HG02763 (cell line): ENCODE measurements at regions not wholly inside any gene's neighbourhood (a gene's known extent, or its start where the extent isn't known, plus 50 kb on each side); places are given as distances from the start of the nearest gene placed in this dataset.

Experiments used
- ATAC-seq: cut with Tn5 transposase; IDR thresholded peaks from one replicate; pipeline ENCODE4 v1.9.1; 2021; ENCODE audit warnings: mild to moderate bottlenecking, moderate library complexity; ENCODE audit not compliant: unreplicated experiment

GRCh38 chr6:167672738-167673137 lies 154.0 kb upstream of the AFDN start:
- no peak for ATAC-seq

DNA sequence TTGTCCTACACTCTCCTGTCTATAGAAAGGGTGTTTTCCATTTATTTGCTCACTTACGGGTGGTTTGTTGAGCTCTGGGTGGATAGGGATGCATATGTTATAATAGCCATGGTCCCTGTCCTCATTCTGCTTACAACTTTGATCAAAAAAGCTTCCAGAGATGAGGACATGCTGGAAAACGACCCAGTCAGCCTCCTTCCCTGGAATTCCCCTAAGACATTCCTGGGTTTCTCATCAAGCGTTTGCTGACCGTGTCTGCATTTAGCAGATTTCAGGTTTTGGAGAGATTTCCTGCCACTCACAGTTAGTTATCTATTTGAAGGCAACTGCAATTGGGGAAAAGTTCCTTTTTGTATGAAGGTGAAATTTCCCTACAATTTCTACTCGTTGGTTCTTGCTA lies 152.8 kb upstream of the AFDN start:
- no peak for ATAC-seq

DNA sequence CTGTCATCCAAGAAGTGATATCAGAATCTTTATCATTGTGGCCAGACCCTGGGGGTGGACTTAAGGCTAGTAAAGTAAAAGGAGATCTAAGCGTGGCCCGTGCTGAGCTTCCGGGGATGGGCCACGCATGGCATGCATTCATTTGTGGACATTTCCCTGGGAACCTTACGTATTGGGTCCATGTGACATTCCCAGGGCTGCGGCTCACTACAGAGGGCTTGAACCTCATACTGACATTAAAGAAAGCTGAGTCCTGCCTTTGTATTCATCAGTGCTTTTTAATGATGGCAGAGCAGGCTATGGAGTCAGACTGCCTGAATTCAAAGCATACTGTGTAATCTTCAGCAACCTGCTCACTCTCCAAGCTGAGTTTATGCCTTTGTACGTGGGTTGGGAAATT lies 152.2 kb upstream of the AFDN start:
- ATAC-seq: no peak

DNA sequence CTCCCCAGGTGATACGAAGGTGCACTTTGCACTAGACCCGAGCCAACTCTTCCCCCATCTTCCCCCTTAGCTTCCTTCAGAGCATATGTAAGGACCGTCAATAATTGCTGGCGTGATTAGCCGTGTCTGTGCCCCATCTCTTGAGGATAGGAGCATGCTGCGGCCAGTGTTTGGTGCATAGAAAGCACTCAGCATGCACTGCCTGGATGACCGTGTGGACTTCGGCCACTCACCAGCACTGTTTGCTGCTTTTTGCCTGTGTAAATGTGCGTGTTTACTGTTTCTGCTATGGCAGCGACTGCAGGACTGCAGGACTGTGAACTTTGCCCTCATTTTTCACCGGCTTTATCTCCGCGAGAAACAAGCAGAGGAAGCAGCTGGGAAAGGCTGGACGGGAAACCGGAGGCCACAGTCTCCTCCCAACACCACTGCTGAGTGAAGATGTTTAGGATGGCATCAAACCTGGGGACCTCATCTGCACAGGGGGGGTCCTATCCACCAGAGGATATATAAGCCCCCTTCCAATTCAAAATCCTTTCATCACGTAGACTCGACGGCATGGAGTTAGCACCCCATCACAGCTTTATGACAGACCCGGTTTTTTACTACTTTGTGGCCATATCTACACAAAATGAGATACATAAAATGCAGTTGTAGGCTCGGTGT lies 150.6 kb upstream of the AFDN start:
- ATAC-seq: no peak

DNA sequence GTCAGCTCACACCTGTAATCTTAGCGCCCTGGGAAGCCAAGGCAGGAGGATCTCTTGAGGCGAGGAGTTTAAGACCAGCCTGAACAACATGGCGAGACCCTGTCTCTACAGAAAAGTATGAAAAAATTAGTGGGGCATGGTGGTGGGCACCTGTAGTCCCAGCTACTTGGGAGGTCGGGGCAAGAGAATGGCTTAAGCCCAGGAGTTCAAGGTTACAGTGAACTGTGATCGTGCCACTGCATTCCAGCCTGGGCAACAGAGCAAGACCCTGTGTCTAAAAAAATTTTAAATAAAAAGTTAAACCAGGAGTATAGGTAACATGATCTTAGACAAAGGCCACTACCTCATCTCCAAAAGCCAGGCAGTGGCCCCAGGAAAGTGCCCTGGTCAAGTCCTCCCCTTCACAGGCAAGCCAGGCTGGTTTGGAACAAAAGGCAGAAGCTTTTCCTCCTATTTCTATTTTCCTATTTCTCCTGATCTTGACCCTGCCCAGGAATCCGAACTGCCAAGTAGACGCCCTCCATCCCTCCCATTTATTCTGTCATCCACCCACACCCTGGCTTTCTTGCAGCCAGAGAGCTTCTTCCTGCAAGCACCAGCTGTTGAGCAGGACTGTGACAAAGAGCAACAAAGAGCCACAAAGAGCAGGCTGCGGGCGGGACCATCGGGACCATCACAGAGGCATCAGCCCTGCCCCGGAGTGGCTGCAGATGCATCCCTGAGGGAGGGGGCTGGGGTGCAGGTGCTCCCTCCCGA lies 149.9 kb upstream of the AFDN start:
- no peak for ATAC-seq

DNA sequence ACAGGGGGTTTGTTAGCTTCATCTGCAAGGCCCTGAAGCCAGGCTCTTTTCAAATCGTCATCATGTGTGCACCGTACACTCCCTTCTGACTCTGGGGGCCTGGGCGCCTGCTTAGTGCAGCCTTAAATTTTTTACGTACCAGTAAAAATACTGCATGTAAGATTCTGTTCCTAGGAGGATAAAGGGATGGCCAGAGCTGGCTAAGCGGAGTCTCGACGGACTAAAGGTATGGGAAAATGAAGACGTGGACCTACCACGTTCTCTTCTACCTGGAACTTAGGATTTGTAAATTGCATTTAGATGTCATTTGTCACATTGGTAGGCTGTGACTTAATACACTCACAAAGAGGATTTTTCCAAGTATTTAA lies 149.3 kb upstream of the AFDN start:
- no peak for ATAC-seq

DNA sequence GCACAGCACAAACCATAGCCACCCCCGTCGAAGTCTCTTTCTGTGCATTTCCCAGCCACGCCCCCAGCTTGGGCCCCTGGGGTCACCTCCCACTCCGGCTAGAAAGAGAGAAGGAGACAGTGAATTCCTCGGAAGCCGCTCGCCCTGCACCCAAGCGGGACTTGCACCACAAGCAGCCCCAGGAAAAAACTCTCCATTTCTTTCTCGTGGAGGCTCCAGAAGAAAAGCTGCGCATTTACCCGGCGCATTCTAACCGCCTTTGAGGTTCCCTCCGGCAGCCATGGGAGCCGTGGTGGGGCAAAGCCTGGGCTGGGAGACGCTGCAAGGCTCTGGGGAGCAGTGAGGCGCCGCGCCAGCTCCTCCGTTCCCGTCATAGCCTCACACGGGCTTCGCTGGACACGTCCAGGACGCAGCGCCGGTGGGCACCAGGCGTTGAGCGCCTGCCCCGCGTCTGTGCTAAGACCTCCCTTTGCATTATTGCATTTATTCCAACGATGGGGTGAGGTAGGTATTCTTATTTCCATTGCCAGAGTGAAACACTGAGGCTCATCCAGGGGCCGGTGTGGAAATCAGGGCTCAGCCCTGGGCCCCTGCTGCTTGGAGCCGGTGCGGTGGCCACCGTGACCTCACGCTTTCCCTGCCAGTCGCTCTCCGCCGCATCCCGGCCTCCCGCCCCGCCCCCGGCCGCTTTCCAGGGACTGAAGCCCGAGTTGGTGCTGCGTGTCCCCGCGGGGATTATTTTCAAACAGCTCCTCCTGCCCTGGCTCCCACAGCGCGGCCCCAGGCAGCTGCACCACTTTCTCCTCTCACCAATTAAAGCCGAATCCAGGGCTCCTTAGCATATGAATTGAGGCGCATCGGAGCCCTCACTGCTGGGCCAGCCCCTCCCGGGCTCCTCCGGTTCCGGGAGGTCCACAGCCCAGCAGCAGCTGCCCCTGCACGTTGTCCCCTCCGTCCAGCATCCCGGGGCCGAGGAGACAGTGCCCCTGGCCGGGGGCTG lies 148.3 kb upstream of the AFDN start:
- no peak for ATAC-seq

GRCh38 chr6:167679122-167679736 lies 147.5 kb upstream of the AFDN start:
- no peak for ATAC-seq

- ATAC-seq: no peak
Measured at GRCh38 chr6:167679790-167680604, 146.7 kb upstream of the AFDN start.

DNA sequence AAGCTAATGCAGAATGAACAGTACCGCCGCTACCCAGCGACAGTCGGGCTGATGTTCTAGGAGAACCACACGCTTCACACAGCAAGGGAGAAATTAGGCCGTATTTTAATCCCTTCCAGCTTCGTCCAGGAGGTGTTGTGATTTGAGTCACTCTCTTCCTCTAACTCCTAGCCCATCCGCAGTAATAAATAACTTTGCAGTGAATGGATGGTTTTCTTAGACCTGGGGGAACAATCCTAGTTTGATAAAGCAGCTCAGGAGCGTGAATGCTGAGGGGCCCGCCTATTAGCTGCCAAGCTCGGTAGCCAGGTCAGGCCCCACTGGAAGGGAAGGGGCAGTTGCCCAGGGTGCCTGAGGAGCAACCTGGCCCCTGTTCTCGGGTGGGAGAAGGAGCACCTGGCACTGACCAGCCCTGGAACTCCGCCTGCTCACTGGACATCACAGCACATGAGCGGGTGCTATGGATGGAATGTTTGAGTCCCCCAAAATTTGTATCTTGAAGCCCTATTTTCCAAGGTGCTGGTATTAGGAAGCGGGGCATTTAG lies 146.0 kb upstream of the AFDN start:
- ATAC-seq: no peak

- ATAC-seq: no peak
Measured at GRCh38 chr6:167682125-167682524, 144.6 kb upstream of the AFDN start.

GRCh38 chr6:167682546-167683027 lies 144.1 kb upstream of the AFDN start:
- no peak for ATAC-seq

- ATAC-seq: no peak
Measured at GRCh38 chr6:167683028-167683862, 143.5 kb upstream of the AFDN start.

GRCh38 chr6:167684276-167685104 lies 142.2 kb upstream of the AFDN start:
- no peak for ATAC-seq

DNA sequence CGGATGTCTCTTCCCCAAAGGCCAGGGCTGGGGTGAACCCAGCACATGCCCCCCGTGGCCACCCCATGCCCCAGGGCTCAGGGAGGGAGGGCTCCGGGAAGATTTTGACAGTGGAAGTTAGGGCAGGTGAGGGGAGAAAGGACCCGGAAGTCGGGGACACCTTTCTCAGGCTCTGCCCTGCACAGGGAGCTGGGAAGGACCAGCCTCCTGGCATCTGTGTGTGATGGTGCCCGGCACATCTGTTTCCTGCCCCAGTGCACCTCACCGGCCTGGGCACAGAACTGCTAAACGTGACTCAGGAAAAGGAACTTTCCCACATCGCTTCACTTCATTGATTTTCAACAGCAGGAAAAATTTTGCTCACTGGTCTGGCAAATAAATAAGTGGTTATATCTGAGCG lies 141.1 kb upstream of the AFDN start:
- no peak for ATAC-seq

DNA sequence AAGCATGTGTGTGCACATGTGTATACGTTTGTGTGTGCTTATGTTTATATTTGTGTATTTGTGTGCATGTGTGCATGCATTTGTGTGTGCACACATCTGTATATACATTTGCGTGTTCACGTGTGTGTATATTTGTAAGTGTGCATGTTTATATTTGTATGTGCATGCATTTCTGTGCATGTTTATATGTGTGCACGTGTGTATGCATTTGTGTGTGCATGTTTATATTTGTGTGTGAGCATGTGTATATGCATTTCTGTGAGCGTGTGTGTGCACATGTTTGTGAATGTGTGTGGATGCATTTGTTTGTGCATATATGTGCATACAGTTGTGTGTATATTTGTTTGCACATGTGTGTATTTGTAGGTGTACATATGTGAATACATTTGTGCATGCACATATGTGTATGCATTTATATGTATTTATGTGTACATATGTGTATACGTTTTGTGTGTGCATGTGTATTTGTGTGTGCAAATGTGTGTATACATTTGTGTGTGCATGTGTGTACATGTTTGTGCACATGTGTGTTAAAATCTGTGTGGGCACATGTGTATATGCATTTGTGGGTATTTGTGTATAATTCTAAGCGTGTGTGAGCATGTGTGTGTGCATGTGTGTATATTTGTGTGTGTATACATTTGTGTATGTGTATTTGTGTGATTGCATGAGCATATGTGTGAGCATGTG lies 140.4 kb upstream of the AFDN start:
- ATAC-seq: no peak

GRCh38 chr6:167687116-167687725 lies 139.5 kb upstream of the AFDN start:
- no peak for ATAC-seq
